ENCODE measurements at regions not wholly inside any gene's neighbourhood (a gene's known extent, or its start where the extent isn't known, plus 50 kb on each side); places are given as distances from the start of the nearest gene placed in this dataset.

GRCh38 chr11:104529213-104529612 is 365.3 kb upstream of the PDGFD start:
- TF ChIP-seq CTCF (IDR thresholded peaks at IDR 0.05; ENCODE audit: insufficient read depth, low read depth, low read length) (no peak), EZH2 (IDR thresholded peaks at IDR 0.05; ENCODE audit: insufficient read depth, low read length) (no peak)
